Gastroesophageal sphincter (tissue), 4 donors: ENCODE measurements at regions not wholly inside any gene's neighbourhood (a gene's known extent, or its start where the extent isn't known, plus 50 kb on each side); places are given as distances from the start of the nearest gene placed in this dataset.

ENCODE experiments used
- ATAC-seq: fragments of 150-250 bp; one replicate; pipeline ENCODE4 v1.9.1; 2016; ENCODE audit warnings: mild to moderate bottlenecking, moderate library complexity
- H3K27ac ChIP-seq, 4 donors: fragments of 200-600 bp; sonication (generic) in 3 of 4; 1 replicate in 3 of 4; 2 replicates in 1 of 4; pipeline ENCODE4 v1.5.1; 2016 to 2019
- H3K27me3 ChIP-seq: fragments of 200-600 bp; sonication (generic); one replicate; pipeline ENCODE4 v1.5.1; 2019
- H3K36me3 ChIP-seq, 2 donors: fragments of 200-600 bp; sonication (generic); one replicate each; pipeline ENCODE4 v1.5.1; 2019; ENCODE audit warnings: control low read depth in 1 of 2
- H3K4me1 ChIP-seq, 3 donors: fragments of 200-600 bp; sonication (generic); 1 replicate in 2 of 3; 2 replicates in 1 of 3; pipeline ENCODE4 v1.5.1; 2016 to 2019; ENCODE audit warnings: control low read depth in 2 of 3
- H3K4me3 ChIP-seq, 2 donors: fragments of 200-600 bp; sonication (generic); one replicate each; pipeline ENCODE4 v1.5.1; 2019; ENCODE audit warnings: mild to moderate bottlenecking in 1 of 2, moderate library complexity in 1 of 2
- H3K9me3 ChIP-seq, 3 donors: fragments of 200-600 bp; sonication (generic); one replicate each; pipeline ENCODE4 v1.5.1; 2017 to 2019; ENCODE audit warnings: control low read depth in 2 of 3
- CTCF ChIP-seq, 4 experiments: fragments of 200-600 bp in 2 of 4; fragments of 450-650 bp in 2 of 4; sonication (generic) in 1 of 4; IDR thresholded peaks; one replicate each; pipeline ENCODE4 v1.5.1; 2017 to 2019; ENCODE audit warnings: antibody characterized with exemption in 4 of 4, mild to moderate bottlenecking in 2 of 4, moderate library complexity in 2 of 4
- EP300 ChIP-seq: sonication (generic); formaldehyde crosslinking; IDR thresholded peaks from one replicate; pipeline ENCODE4 v1.6.1; 2017; ENCODE audit warnings: antibody characterized with exemption, mild to moderate bottlenecking
- POLR2A ChIP-seq, 2 donors: fragments of 450-650 bp; IDR thresholded peaks; one replicate each; pipeline ENCODE4 v1.6.1; 2017; ENCODE audit warnings: antibody characterized with exemption in 2 of 2, mild to moderate bottlenecking in 2 of 2, moderate library complexity in 1 of 2
- POLR2AphosphoS5 ChIP-seq: sonication (generic); formaldehyde crosslinking; IDR thresholded peaks from one replicate; pipeline ENCODE4 v1.6.1; 2017; ENCODE audit warnings: antibody characterized with exemption
- WGBS, 2 donors: methylation state at CpG; one replicate each; pipeline ENCODE4 v1.1.5; 2018; ENCODE audit warnings: low coverage in 1 of 2; 5-methylcytosine and 5-hydroxymethylcytosine counted together

- Histone ChIP-seq H3K4me3 (no peak overlapping the region), H3K36me3 (no peaks in the 10 kb centered on the region), H3K4me1 (no peaks in the 10 kb centered on the region), H3K27me3 (no peaks in the 10 kb centered on the region), H3K9me3 (no peaks in the 10 kb centered on the region), H3K27ac (no peak overlapping the region)
- ATAC-seq, result no peak
- TF ChIP-seq CTCF (IDR thresholded peaks at IDR 0.05) (no peak), POLR2AphosphoS5 (no peak), EP300 (no peak), POLR2A (IDR thresholded peaks at IDR 0.05) (no peak)
- WGBS, 2 donors, result 63 to 83% methylated on average over 2 of the region's 2 CpGs
Observed at GRCh38 chr4:157964463-157964862, 208.4 kb downstream of the GASK1B start.

- 74 to 77% methylated on average over 2 of the region's 2 CpGs for WGBS, 2 donors
- ATAC-seq, result no peak
- TF ChIP-seq POLR2AphosphoS5, result no peak
Observed at GRCh38 chr4:157961229-157961990, 211.4 kb downstream of the GASK1B start.

GRCh38 chr4:157957905-157958304 lies 214.9 kb downstream of the GASK1B start:
- H3K4me3 ChIP-seq, result no peak overlapping the region
- no peaks in the 10 kb centered on the region for H3K9me3 ChIP-seq
- 53 to 87% methylated on average over 1 of the region's 1 CpG for WGBS, 2 donors
- no peaks in the 10 kb centered on the region for H3K36me3 ChIP-seq
- no peak for ATAC-seq
- H3K27ac ChIP-seq, result no peak overlapping the region
- H3K27me3 ChIP-seq, result no peaks in the 10 kb centered on the region
- no peak for TF ChIP-seq POLR2AphosphoS5
- TF ChIP-seq CTCF (IDR thresholded peaks at IDR 0.05), result no peak
- TF ChIP-seq POLR2A (IDR thresholded peaks at IDR 0.05), result no peak
- no peak for TF ChIP-seq EP300
- no peaks in the 10 kb centered on the region for H3K4me1 ChIP-seq

More at GRCh38 chr4:157961229-157961990, 211.4 kb downstream of the GASK1B start:
- Histone ChIP-seq H3K27me3 (no peaks in the 10 kb centered on the region), H3K27ac (no peak overlapping the region), H3K36me3 (no peaks in the 10 kb centered on the region), H3K9me3 (no peaks in the 10 kb centered on the region), H3K4me1 (no peaks in the 10 kb centered on the region), H3K4me3 (no peak overlapping the region)

GRCh38 chr4:157942017-157942416 lies 230.8 kb downstream of the GASK1B start:
- WGBS, 2 donors, result 39 to 51% methylated on average over 3 of the region's 3 CpGs
- Histone ChIP-seq H3K36me3 (no peaks in the 10 kb centered on the region), H3K27ac (no peak overlapping the region), H3K4me1 (no peaks in the 10 kb centered on the region), H3K27me3 (no peaks in the 10 kb centered on the region), H3K9me3 (no peaks in the 10 kb centered on the region), H3K4me3 (no peak overlapping the region)
- TF ChIP-seq EP300, result no peak
- TF ChIP-seq POLR2A (IDR thresholded peaks at IDR 0.05), result no peak
- TF ChIP-seq CTCF (IDR thresholded peaks at IDR 0.05), result no peak
- TF ChIP-seq POLR2AphosphoS5, result no peak
- no peak for ATAC-seq

- TF ChIP-seq POLR2A (IDR thresholded peaks at IDR 0.05), result no peak
- no peak for TF ChIP-seq EP300
- no peak for TF ChIP-seq CTCF (IDR thresholded peaks at IDR 0.05)
- TF ChIP-seq POLR2AphosphoS5, result no peak
- Histone ChIP-seq H3K9me3 (no peaks in the 10 kb centered on the region), H3K27ac (no peak overlapping the region), H3K4me3 (no peak overlapping the region), H3K27me3 (no peaks in the 10 kb centered on the region), H3K36me3 (no peaks in the 10 kb centered on the region), H3K4me1 (no peaks in the 10 kb centered on the region)
- no peak for ATAC-seq
- WGBS, 2 donors, result 10 to 42% methylated on average over 2 of the region's 2 CpGs
Observed at GRCh38 chr4:157934151-157934550, 238.7 kb downstream of the GASK1B start.
